ENCODE measurements at regions not wholly inside any gene's neighbourhood (a gene's known extent, or its start where the extent isn't known, plus 50 kb on each side); places are given as distances from the start of the nearest gene placed in this dataset.

DNA sequence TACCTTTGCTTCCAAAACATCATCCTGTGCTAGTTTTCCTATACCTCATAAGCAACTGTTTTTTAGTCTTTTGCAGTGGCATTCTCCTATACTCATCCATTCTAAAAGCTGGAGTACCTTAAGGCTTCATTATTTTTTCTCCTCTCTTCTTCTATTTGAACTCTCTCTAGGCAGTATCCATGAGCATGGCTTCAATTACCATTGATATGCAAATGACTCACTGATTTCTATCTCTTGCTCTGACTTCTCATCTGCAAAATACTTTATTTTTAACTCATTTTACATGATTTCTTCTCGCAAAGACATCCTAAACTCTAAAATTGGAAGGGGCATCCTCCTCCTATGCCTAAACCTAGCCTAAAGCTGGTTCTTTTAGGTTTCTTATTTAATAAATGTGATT, 365.1 kb upstream of the NUDT12 start:
- TF ChIP-seq POLR2AphosphoS5 (IDR thresholded peaks at IDR 0.05; ENCODE audit: low read depth, low read length): no peak
- TF ChIP-seq, protein P1, sequence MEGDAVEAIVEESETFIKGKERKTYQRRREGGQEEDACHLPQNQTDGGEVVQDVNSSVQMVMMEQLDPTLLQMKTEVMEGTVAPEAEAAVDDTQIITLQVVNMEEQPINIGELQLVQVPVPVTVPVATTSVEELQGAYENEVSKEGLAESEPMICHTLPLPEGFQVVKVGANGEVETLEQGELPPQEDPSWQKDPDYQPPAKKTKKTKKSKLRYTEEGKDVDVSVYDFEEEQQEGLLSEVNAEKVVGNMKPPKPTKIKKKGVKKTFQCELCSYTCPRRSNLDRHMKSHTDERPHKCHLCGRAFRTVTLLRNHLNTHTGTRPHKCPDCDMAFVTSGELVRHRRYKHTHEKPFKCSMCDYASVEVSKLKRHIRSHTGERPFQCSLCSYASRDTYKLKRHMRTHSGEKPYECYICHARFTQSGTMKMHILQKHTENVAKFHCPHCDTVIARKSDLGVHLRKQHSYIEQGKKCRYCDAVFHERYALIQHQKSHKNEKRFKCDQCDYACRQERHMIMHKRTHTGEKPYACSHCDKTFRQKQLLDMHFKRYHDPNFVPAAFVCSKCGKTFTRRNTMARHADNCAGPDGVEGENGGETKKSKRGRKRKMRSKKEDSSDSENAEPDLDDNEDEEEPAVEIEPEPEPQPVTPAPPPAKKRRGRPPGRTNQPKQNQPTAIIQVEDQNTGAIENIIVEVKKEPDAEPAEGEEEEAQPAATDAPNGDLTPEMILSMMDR (IDR thresholded peaks at IDR 0.05 in 2 of 3, conservative IDR thresholded peaks at IDR 0.05 in 1 of 3; ENCODE audit: borderline replicate concordance in 1 of 3, insufficient read depth in 1 of 3, low read depth in 2 of 3, low read length in 2 of 3): no peak
- TF ChIP-seq, protein P2, sequence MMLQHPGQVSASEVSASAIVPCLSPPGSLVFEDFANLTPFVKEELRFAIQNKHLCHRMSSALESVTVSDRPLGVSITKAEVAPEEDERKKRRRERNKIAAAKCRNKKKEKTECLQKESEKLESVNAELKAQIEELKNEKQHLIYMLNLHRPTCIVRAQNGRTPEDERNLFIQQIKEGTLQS (IDR thresholded peaks at IDR 0.05): no peak
- TF ChIP-seq, protein P3, sequence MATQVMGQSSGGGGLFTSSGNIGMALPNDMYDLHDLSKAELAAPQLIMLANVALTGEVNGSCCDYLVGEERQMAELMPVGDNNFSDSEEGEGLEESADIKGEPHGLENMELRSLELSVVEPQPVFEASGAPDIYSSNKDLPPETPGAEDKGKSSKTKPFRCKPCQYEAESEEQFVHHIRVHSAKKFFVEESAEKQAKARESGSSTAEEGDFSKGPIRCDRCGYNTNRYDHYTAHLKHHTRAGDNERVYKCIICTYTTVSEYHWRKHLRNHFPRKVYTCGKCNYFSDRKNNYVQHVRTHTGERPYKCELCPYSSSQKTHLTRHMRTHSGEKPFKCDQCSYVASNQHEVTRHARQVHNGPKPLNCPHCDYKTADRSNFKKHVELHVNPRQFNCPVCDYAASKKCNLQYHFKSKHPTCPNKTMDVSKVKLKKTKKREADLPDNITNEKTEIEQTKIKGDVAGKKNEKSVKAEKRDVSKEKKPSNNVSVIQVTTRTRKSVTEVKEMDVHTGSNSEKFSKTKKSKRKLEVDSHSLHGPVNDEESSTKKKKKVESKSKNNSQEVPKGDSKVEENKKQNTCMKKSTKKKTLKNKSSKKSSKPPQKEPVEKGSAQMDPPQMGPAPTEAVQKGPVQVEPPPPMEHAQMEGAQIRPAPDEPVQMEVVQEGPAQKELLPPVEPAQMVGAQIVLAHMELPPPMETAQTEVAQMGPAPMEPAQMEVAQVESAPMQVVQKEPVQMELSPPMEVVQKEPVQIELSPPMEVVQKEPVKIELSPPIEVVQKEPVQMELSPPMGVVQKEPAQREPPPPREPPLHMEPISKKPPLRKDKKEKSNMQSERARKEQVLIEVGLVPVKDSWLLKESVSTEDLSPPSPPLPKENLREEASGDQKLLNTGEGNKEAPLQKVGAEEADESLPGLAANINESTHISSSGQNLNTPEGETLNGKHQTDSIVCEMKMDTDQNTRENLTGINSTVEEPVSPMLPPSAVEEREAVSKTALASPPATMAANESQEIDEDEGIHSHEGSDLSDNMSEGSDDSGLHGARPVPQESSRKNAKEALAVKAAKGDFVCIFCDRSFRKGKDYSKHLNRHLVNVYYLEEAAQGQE (IDR thresholded peaks at IDR 0.05; ENCODE audit: low read depth): no peak
- TF ChIP-seq POLR2A (IDR thresholded peaks at IDR 0.05; ENCODE audit: borderline replicate concordance, extremely low read depth, insufficient read depth, insufficient read length): no peak
- no peak for TF ChIP-seq EGR1 (IDR thresholded peaks at IDR 0.05; ENCODE audit: low read depth)
- TF ChIP-seq, protein P4, sequence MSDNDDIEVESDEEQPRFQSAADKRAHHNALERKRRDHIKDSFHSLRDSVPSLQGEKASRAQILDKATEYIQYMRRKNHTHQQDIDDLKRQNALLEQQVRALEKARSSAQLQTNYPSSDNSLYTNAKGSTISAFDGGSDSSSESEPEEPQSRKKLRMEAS (IDR thresholded peaks at IDR 0.05): no peak
- TF ChIP-seq EZH2 (IDR thresholded peaks at IDR 0.05): no peak
- TF ChIP-seq, protein P5, sequence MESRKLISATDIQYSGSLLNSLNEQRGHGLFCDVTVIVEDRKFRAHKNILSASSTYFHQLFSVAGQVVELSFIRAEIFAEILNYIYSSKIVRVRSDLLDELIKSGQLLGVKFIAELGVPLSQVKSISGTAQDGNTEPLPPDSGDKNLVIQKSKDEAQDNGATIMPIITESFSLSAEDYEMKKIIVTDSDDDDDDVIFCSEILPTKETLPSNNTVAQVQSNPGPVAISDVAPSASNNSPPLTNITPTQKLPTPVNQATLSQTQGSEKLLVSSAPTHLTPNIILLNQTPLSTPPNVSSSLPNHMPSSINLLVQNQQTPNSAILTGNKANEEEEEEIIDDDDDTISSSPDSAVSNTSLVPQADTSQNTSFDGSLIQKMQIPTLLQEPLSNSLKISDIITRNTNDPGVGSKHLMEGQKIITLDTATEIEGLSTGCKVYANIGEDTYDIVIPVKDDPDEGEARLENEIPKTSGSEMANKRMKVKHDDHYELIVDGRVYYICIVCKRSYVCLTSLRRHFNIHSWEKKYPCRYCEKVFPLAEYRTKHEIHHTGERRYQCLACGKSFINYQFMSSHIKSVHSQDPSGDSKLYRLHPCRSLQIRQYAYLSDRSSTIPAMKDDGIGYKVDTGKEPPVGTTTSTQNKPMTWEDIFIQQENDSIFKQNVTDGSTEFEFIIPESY (IDR thresholded peaks at IDR 0.05; ENCODE audit: extremely low read depth, insufficient replicate concordance, low read length): no peak
- no peak for TF ChIP-seq SRF (IDR thresholded peaks at IDR 0.05; ENCODE audit: low read depth)
- no peak for TF ChIP-seq JUND (IDR thresholded peaks at IDR 0.05)
- no peak for TF ChIP-seq RAD21 (IDR thresholded peaks at IDR 0.05; ENCODE audit: low read depth)
- TF ChIP-seq YY1 (IDR thresholded peaks at IDR 0.05; ENCODE audit: extremely low read depth, insufficient replicate concordance, low read depth, low read length): no peak
- no peak for TF ChIP-seq FOSL1 (IDR thresholded peaks at IDR 0.05; ENCODE audit: low read depth)

Measured in HCT116 (cell line).